ENCODE measurements at regions not wholly inside any gene's neighbourhood (a gene's known extent, or its start where the extent isn't known, plus 50 kb on each side); places are given as distances from the start of the nearest gene placed in this dataset.
"Not testable (repeated sequence)": the region's sequence is repeated elsewhere in the genome, so short reads cannot be mapped to it uniquely, and the experiment has no call there.

DNA sequence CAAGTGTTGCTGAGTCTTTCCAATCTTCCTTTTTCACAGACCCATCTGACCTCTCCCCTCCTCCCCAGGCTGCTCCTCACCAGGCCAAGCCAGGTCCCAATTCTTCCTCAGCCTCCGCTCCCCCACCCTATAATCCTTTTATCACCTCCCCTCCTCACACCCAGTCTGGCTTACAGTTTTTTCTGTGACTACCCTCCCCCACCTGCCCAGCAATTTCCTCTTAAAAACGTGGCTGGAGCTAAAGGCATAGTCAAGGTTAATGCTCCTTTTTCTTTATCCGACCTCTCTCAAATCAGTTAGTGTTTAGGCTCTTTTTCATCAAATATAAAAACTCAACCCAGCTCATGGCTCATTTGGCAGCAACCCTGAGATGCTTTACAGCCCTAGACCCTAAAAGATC, 270.9 kb downstream of the NUF2 start:
- H3K4me1 ChIP-seq (ENCODE audit: control insufficient read depth in 3 of 3, insufficient read depth in 3 of 3, low read length in 3 of 3); H3K9me3 ChIP-seq (ENCODE audit: control insufficient read depth in 3 of 3, low read length in 3 of 3); H3K4me3 ChIP-seq (ENCODE audit: low read length in 3 of 3); H3K27me3 ChIP-seq (ENCODE audit: control insufficient read depth in 3 of 3, insufficient read depth in 3 of 3, low read length in 3 of 3); H3K36me3 ChIP-seq (ENCODE audit: control insufficient read depth in 3 of 3, insufficient read depth in 3 of 3, low read length in 3 of 3); H3K27ac ChIP-seq (ENCODE audit: low read depth, low read length); H3K9ac ChIP-seq (ENCODE audit: low read depth in 1 of 3, low read length in 3 of 3): not testable (repeated sequence)

DNA sequence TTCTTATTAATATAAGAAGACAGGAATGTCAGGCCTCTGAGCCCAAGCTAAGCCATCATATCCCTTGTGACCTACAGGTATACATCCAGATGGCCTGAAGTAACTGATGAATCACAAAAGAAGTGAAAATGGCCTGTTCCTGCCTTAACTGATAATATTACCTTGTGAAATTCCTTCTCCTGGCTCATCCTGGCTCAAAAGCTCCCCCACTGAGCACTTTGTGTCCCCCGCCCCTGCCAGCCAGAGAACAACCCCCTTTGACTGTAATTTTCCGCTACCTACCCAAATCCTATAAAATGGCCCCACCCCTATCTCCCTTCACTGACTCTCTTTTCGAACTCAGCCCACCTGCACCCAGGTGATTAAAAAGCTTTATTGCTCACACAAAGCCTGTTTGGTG, 274.4 kb downstream of the NUF2 start:
- H3K36me3 ChIP-seq (ENCODE audit: control insufficient read depth in 3 of 3, insufficient read depth in 3 of 3, low read length in 3 of 3); H3K4me1 ChIP-seq (ENCODE audit: control insufficient read depth in 3 of 3, insufficient read depth in 3 of 3, low read length in 3 of 3); H3K27ac ChIP-seq (ENCODE audit: low read depth, low read length); H3K9me3 ChIP-seq (ENCODE audit: control insufficient read depth in 3 of 3, low read length in 3 of 3); H3K9ac ChIP-seq (ENCODE audit: low read depth in 1 of 3, low read length in 3 of 3); H3K4me3 ChIP-seq (ENCODE audit: low read length in 3 of 3); H3K27me3 ChIP-seq (ENCODE audit: control insufficient read depth in 3 of 3, insufficient read depth in 3 of 3, low read length in 3 of 3): not testable (repeated sequence)

DNA sequence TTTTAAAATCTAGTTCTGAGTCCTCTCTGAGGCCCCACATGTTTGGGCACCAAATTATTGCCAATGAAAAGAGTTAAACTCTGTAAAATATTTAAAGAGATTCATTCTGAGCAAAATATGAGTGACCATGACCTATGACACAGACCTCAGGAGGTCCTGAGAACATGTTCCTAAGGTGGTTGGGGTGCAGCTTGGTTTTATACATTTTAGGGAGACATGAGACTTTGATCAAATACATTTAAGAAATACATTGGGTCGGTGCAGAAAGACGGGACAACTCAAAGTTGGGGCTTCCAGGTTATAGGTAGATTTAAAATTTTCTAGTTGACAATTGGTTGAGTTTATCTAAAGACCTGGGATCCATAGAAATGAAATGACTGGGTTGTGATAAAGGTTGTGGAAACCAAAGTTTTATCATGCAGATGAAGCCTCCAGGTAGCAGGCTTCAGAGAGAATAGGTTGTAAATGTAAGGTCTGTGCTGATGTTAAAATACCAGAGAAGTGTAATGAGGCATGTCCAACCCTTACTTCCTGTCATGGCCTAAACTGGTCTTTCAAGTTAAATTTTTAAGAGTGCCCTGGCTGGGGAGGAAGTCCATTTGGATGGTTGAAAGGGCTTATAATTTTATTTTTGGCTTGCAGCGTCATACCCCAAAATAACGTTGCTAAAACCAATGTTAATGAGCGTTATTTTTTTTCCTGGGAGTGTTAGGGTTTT, 274.9 kb downstream of the NUF2 start:
- Histone ChIP-seq H3K36me3 (ENCODE audit: control insufficient read depth in 3 of 3, insufficient read depth in 3 of 3, low read length in 3 of 3) (no peaks in the 10 kb centered on the region), H3K4me1 (ENCODE audit: control insufficient read depth in 3 of 3, insufficient read depth in 3 of 3, low read length in 3 of 3) (no peaks in the 10 kb centered on the region), H3K9ac (ENCODE audit: low read depth in 1 of 3, low read length in 3 of 3) (no peak overlapping the region), H3K27me3 (ENCODE audit: control insufficient read depth in 3 of 3, insufficient read depth in 3 of 3, low read length in 3 of 3) (no peaks in the 10 kb centered on the region), H3K9me3 (ENCODE audit: control insufficient read depth in 3 of 3, low read length in 3 of 3) (no peaks in the 10 kb centered on the region), H3K27ac (ENCODE audit: low read depth, low read length) (no peak overlapping the region), H3K4me3 (ENCODE audit: low read length in 3 of 3) (no peak overlapping the region)

DNA sequence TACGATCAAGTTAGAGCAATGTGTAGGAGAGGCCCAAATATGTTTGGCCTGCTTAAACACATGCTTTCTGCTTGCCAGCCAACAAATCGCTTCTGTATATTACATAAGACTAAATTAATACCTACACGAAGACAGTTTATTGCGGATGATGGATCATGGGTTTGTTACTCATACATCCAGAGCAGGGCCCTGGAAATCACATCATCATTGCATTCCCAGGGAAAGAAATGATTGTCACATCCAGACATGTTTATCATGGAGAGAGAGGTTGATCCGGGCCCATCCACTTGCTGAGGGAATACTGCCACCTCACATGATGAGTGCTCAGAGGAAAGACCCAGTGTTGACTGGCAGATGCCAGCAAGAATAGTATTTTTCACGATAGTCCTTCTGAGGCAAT, 282.6 kb downstream of the NUF2 start:
- no peak overlapping the region for H3K9ac ChIP-seq (ENCODE audit: low read depth in 1 of 3, low read length in 3 of 3)
- H3K27me3 ChIP-seq (ENCODE audit: control insufficient read depth in 3 of 3, insufficient read depth in 3 of 3, low read length in 3 of 3) = no peaks in the 10 kb centered on the region
- no peak overlapping the region for H3K27ac ChIP-seq (ENCODE audit: low read depth, low read length)
- no peaks in the 10 kb centered on the region for H3K9me3 ChIP-seq (ENCODE audit: control insufficient read depth in 3 of 3, low read length in 3 of 3)
- H3K4me3 ChIP-seq (ENCODE audit: low read length in 3 of 3) = no peak overlapping the region
- no peaks in the 10 kb centered on the region for H3K4me1 ChIP-seq (ENCODE audit: control insufficient read depth in 3 of 3, insufficient read depth in 3 of 3, low read length in 3 of 3)
- no peaks in the 10 kb centered on the region for H3K36me3 ChIP-seq (ENCODE audit: control insufficient read depth in 3 of 3, insufficient read depth in 3 of 3, low read length in 3 of 3)

DNA sequence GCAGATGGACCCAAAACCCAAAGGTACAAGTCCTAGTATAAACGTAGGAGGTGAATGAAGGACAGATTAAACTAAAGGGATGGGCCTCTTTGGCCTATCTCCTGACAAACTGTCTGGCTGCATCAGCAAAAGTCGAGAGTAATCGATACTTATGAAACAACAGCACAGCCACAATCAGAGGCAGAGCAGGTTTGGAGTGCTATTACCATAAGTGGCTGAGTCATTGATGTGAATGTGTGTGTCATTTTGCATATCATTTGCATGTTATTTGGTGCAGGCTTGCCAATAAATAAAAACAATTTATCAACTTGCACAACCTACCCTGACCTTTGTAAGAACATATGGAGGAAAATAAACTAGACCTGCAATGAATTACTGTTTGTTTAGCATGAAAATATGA, 283.1 kb downstream of the NUF2 start:
- H3K36me3 ChIP-seq (ENCODE audit: control insufficient read depth in 3 of 3, insufficient read depth in 3 of 3, low read length in 3 of 3) = no peaks in the 10 kb centered on the region
- H3K4me3 ChIP-seq (ENCODE audit: low read length in 3 of 3) = no peak overlapping the region
- no peaks in the 10 kb centered on the region for H3K27me3 ChIP-seq (ENCODE audit: control insufficient read depth in 3 of 3, insufficient read depth in 3 of 3, low read length in 3 of 3)
- H3K27ac ChIP-seq (ENCODE audit: low read depth, low read length) = no peak overlapping the region
- H3K4me1 ChIP-seq (ENCODE audit: control insufficient read depth in 3 of 3, insufficient read depth in 3 of 3, low read length in 3 of 3) = no peaks in the 10 kb centered on the region
- H3K9ac ChIP-seq (ENCODE audit: low read depth in 1 of 3, low read length in 3 of 3) = no peak overlapping the region
- no peaks in the 10 kb centered on the region for H3K9me3 ChIP-seq (ENCODE audit: control insufficient read depth in 3 of 3, low read length in 3 of 3)

DNA sequence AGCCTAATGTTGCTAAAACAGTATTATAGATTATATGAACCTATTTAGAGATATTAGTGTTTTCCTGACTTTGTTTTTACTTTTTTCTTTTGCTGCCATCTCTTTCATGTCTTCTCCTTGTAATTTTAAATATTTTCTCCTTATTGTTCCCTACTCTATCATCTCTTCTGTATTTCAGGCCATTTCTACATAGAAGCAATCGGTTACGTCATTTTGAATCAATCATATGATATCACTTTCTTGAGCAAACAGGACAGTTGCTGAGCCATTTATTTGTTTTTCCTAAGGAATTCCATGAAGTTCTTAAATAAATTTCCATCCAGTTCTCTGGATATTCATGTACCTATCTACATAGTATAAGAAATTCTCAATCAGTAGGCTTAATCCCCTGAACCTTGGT, 287.2 kb downstream of the NUF2 start:
- Histone ChIP-seq H3K9ac (ENCODE audit: low read depth in 1 of 3, low read length in 3 of 3) (no peak overlapping the region), H3K36me3 (ENCODE audit: control insufficient read depth in 3 of 3, insufficient read depth in 3 of 3, low read length in 3 of 3) (no peaks in the 10 kb centered on the region), H3K4me3 (ENCODE audit: low read length in 3 of 3) (no peak overlapping the region), H3K27me3 (ENCODE audit: control insufficient read depth in 3 of 3, insufficient read depth in 3 of 3, low read length in 3 of 3) (no peaks in the 10 kb centered on the region), H3K4me1 (ENCODE audit: control insufficient read depth in 3 of 3, insufficient read depth in 3 of 3, low read length in 3 of 3) (no peaks in the 10 kb centered on the region), H3K9me3 (ENCODE audit: control insufficient read depth in 3 of 3, low read length in 3 of 3) (no peaks in the 10 kb centered on the region), H3K27ac (ENCODE audit: low read depth, low read length) (no peak overlapping the region)

DNA sequence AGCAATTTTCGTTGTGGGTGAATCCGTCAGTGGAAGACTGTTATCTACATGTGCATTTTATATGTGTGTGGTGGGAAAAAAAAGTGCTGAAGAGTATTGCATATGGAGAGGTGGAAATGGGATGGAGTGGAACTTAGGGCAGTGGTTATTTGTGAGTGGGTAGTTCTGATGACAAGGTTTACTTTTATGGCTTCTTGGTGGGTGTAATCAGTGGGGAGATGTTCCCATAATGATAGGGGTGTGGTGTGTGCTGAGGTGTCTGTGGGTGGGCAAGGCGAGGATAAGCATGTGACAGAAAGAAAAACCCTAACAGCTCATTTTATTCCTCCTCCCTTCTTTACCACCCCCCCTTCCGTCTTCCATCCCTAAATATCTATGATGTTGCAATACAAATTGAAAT, 288.1 kb downstream of the NUF2 start:
- Histone ChIP-seq H3K4me1 (ENCODE audit: control insufficient read depth in 3 of 3, insufficient read depth in 3 of 3, low read length in 3 of 3) (no peaks in the 10 kb centered on the region), H3K27ac (ENCODE audit: low read depth, low read length) (no peak overlapping the region), H3K4me3 (ENCODE audit: low read length in 3 of 3) (no peak overlapping the region), H3K9me3 (ENCODE audit: control insufficient read depth in 3 of 3, low read length in 3 of 3) (no peaks in the 10 kb centered on the region), H3K36me3 (ENCODE audit: control insufficient read depth in 3 of 3, insufficient read depth in 3 of 3, low read length in 3 of 3) (no peaks in the 10 kb centered on the region), H3K9ac (ENCODE audit: low read depth in 1 of 3, low read length in 3 of 3) (no peak overlapping the region), H3K27me3 (ENCODE audit: control insufficient read depth in 3 of 3, insufficient read depth in 3 of 3, low read length in 3 of 3) (no peaks in the 10 kb centered on the region)

DNA sequence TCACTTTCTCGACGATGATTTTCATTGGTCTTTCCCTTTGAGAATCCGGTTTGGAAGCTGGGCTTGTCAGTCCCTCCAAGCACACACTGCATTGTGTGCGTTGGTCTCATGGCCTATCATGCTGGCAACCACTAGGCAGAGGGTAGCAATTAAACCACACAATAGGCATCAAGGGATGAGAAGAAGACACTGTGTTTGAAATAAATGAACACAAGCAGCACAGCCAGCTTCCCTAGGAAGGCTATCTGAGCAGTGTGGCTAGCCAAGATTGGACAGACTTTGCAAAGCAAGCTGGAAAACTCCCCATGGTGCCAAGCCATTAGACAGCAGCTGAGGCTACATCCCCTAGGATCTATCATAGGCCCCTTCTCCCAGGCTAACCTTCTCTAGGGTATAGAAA, 288.7 kb downstream of the NUF2 start:
- Histone ChIP-seq H3K9ac (ENCODE audit: low read depth in 1 of 3, low read length in 3 of 3) (no peak overlapping the region), H3K9me3 (ENCODE audit: control insufficient read depth in 3 of 3, low read length in 3 of 3) (no peaks in the 10 kb centered on the region), H3K4me3 (ENCODE audit: low read length in 3 of 3) (no peak overlapping the region), H3K27me3 (ENCODE audit: control insufficient read depth in 3 of 3, insufficient read depth in 3 of 3, low read length in 3 of 3) (no peaks in the 10 kb centered on the region), H3K27ac (ENCODE audit: low read depth, low read length) (no peak overlapping the region), H3K36me3 (ENCODE audit: control insufficient read depth in 3 of 3, insufficient read depth in 3 of 3, low read length in 3 of 3) (no peaks in the 10 kb centered on the region), H3K4me1 (ENCODE audit: control insufficient read depth in 3 of 3, insufficient read depth in 3 of 3, low read length in 3 of 3) (no peaks in the 10 kb centered on the region)

DNA sequence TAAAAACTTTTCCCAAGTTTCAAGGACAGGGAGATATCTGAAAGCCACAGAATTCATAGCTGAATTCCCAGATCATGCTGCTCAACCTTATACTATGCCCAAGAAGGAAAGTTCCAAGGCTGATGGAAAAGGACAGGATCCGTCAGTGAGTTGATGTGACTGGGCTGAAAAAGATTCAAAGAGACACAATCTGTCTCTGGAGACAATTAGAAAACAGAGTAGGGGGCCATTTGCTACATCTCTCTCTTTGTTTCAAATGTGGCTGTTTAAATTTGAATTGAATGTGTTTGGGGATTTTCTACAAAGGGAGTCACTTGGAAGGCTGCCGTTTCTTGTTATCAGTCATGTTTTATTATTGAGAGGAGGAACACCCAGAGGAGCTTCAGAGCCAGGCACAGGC, 292.6 kb downstream of the NUF2 start:
- H3K27ac ChIP-seq (ENCODE audit: low read depth, low read length) = no peak overlapping the region
- no peaks in the 10 kb centered on the region for H3K27me3 ChIP-seq (ENCODE audit: control insufficient read depth in 3 of 3, insufficient read depth in 3 of 3, low read length in 3 of 3)
- no peak overlapping the region for H3K4me3 ChIP-seq (ENCODE audit: low read length in 3 of 3)
- no peaks in the 10 kb centered on the region for H3K36me3 ChIP-seq (ENCODE audit: control insufficient read depth in 3 of 3, insufficient read depth in 3 of 3, low read length in 3 of 3)
- H3K9me3 ChIP-seq (ENCODE audit: control insufficient read depth in 3 of 3, low read length in 3 of 3) = no peaks in the 10 kb centered on the region
- no peaks in the 10 kb centered on the region for H3K4me1 ChIP-seq (ENCODE audit: control insufficient read depth in 3 of 3, insufficient read depth in 3 of 3, low read length in 3 of 3)
- H3K9ac ChIP-seq (ENCODE audit: low read depth in 1 of 3, low read length in 3 of 3) = no peak overlapping the region

DNA sequence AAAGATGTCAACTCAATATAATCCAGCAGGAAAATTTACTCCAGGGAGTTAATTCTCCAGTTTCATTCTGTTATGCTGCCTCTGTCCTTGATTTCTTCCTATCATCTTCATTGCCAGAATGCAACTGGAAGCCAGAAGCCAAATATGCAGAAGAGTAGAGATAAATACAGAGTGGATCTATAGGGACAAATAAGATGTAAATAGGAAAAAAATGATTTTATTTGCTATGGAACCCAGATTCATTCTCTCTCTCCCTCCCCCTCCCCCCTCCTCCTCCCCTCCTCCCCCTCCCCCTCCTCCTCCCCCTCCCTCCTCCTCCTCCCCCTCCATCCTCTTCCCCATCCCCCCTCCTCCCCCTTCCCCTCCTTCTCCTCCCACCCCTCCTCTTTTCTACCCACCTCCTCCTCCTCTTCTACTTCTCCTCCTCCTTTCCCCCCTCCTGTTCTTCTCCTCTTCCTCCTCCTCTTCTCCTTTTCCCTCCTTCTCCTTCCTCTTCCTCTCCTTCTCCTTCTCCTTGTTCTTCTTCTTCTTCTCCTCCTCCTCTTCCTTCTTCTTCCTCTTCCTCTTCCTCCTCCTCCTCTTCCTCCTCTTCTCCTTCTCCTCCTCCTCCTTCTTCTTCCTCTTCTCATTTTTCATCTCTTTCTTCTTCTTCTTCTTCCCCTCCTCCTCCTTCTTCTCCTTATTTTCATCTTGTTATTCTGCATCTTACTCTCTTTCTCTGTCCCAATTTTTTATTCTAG, 306.4 kb downstream of the NUF2 start:
- Histone ChIP-seq H3K27ac (ENCODE audit: low read depth, low read length) (no peak overlapping the region), H3K4me3 (ENCODE audit: low read length in 3 of 3) (no peak overlapping the region), H3K27me3 (ENCODE audit: control insufficient read depth in 3 of 3, insufficient read depth in 3 of 3, low read length in 3 of 3) (no peaks in the 10 kb centered on the region), H3K36me3 (ENCODE audit: control insufficient read depth in 3 of 3, insufficient read depth in 3 of 3, low read length in 3 of 3) (no peaks in the 10 kb centered on the region), H3K9me3 (ENCODE audit: control insufficient read depth in 3 of 3, low read length in 3 of 3) (peaks cover 0 to 4% (median under 1%) of the 10 kb centered on the region in 3 donors), H3K9ac (ENCODE audit: low read depth in 1 of 3, low read length in 3 of 3) (no peak overlapping the region), H3K4me1 (ENCODE audit: control insufficient read depth in 3 of 3, insufficient read depth in 3 of 3, low read length in 3 of 3) (peaks cover 2 to 18% (median 3%) of the 10 kb centered on the region in 3 donors)
